Dermis blood vessel endothelial cell (primary cell): ENCODE measurements at regions not wholly inside any gene's neighbourhood (a gene's known extent, or its start where the extent isn't known, plus 50 kb on each side); places are given as distances from the start of the nearest gene placed in this dataset.
"Not testable (repeated sequence)": the region's sequence is repeated elsewhere in the genome, so short reads cannot be mapped to it uniquely, and the experiment has no call there.

Experiments
- DNase-seq: peaks from one replicate; pipeline ENCODE4 v3.0.0; 2010

DNA sequence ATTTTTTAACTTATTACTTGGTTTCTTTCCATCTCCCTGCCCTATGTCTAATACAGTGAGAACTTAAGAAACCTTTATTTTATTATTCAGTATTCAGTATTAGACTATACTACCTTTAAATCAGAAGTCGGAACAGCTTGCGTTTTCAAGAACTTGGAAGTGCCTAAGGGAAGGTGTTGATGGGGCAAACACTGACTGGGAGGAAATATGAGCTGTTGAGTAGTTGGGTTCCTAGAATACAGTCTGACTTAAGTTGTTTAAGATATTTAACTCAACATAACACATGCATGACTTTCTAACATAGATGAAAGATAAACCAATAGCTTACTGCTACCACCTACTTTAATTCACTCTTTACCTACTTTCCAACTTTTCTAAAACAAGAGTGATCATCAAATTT lies 1048.1 kb downstream of the ROBO2 start:
- no peak for DNase-seq

DNA sequence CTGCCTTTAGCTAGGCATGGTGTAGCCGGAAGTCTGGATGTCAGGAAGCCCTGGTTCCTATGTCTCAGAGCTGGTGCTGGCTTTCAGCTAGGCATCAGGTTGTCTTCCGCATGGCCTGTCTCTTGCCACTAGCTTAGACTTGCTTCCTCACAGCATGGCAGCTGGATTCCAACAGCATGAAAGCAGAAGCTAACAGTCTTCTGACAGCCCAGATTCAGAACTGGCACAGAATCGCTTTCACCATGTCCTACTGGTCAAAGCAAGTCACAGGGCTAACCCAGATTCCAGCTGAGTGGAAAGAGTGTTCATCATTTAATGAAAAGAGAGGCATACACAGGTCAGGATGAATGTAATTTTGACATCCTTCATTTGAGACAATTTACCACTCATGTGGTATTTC lies 1050.5 kb downstream of the ROBO2 start:
- no peak for DNase-seq

DNA sequence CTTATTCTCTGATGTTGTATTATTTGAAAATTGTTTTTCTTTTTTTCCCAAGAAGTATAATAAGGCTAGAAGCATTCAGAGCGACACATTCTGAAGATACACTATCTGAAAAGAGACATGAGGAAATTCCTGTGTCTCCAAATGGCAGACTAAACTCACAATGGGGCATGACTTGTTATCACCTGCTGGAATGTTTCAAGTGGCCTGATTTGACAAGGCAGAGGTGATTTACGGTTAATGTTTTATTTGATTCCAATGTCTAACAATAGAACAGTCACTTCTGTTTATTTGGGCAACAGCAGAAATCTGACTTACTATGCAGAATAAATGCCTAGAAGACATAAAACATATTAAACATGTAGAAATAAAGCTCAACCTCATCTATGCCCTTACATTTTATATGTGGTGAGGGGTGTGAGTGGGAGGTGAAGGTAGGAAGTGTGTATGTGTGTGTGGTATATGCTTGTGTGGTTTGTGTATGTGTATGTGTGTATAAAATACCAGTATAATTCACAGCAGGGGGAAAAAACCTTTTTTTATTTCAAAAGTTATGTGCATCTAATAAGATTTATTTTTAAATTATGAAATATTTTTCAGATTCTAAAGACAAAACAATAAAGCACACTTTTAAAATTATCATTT lies 1051.7 kb downstream of the ROBO2 start:
- DNase-seq, result no peak

- not testable (repeated sequence) for DNase-seq
Measured at GRCh38 chr3:78092574-78092973, 1052.7 kb downstream of the ROBO2 start.

GRCh38 chr3:78096488-78097255 lies 1056.8 kb downstream of the ROBO2 start:
- DNase-seq, result no peak

DNA sequence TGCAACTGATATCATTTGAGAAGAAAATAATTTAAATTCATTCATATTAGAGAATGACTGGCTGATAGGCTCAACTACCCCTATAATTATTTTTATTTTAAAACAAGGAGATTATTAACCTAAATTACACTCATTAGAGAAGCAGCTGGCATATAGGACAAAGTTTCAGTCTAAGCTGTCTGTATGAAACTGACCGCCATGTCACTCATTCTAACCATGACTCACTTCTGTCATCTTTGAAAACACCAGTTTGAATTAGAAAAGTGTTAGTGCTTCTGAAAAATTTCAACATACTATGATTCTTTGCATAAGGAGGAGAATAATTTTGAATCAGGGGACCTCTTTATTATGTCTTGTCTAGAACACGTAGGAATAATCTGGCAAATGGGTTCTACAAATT lies 1058.5 kb downstream of the ROBO2 start:
- no peak for DNase-seq

GRCh38 chr3:78101384-78101783 lies 1061.5 kb downstream of the ROBO2 start:
- DNase-seq, result no peak

GRCh38 chr3:78108269-78108961 lies 1068.5 kb downstream of the ROBO2 start:
- DNase-seq, result not testable (repeated sequence)

GRCh38 chr3:78112291-78113010 lies 1072.6 kb downstream of the ROBO2 start:
- DNase-seq, result no peak

DNA sequence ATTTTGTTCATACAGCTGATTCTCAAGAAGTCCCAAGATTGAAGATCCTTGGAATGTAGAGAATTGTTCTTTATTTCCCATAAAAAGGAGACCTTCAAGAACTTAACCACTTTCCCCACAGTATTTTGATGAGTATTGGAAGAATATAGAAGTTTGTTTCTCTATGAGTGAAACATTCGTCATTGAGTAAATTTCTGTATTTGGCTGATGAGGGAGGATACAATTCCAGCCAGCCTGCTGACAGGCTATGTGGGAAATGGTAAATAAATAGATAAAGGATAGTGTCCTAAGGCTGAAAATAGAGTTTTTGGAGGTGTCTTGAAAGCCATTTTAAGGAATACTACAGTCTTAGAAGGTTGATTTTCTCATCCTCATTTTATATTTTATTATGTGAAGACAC lies 1076.1 kb downstream of the ROBO2 start:
- no peak for DNase-seq

DNA sequence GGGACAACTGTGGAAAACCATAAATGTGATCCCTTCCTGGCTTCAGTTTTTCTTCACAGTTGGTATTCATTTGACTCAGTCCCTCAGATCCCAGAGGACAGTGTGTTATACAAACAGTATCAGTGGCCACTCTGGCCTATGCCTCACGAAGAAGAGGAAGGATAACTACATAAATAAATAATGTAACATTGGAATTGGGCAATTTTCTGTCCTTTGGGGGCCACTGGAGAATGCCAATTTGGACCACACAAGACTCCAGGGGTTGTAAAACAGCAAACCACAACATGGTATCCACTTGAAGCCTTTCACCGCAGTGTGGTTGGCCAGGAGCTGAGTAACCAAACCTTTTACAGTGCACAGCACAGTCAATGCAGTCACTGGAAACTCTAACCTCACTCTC lies 1077.0 kb downstream of the ROBO2 start:
- no peak for DNase-seq

DNA sequence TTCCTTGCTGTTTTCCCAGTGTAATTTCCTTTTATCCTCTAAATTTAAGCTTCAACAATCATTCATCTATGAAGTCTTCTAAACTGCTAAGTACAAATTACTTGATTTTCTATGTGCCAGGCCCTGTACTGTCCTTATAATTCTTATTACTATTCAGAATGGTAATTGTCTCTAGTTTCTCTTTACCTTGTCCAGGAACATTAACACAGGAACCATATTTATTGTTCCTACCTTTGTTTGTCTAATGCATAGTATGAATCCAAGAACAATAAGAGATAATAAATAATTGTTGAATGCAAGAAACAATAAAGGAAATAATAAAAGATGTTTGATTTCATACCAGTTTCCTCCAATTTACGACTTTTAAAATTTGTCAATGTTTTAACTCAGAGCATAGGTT lies 1083.2 kb downstream of the ROBO2 start:
- no peak for DNase-seq

- DNase-seq, result no peak
Measured at GRCh38 chr3:78129707-78130106, 1089.8 kb downstream of the ROBO2 start.

GRCh38 chr3:78130741-78131290 lies 1090.9 kb downstream of the ROBO2 start:
- DNase-seq, result no peak

GRCh38 chr3:78134496-78134895 lies 1094.6 kb downstream of the ROBO2 start:
- no peak for DNase-seq

DNA sequence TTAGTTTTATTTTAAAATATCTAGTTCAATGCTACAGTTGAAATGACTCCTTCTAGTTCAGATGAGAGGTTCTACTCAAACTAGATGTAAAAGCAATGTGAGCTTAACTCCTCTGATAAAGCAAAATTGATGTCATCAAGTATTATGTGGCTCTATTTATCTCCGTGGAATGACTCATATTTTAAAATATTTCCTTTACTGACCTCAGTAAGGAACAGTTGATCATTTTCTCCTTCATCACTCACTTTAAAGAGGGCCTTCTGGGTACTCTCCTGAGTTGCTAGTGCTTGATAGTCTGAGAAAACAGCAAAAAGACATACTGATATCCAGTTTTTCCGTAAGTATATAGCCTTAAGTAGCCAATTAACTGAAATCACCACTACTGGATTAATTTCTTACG lies 1099.3 kb downstream of the ROBO2 start:
- DNase-seq, result peak; percentile 64

GRCh38 chr3:78140274-78140673 lies 1100.4 kb downstream of the ROBO2 start:
- DNase-seq, result peak; percentile 33

GRCh38 chr3:78140866-78141265 lies 1101.0 kb downstream of the ROBO2 start:
- peak; percentile 30 for DNase-seq

DNA sequence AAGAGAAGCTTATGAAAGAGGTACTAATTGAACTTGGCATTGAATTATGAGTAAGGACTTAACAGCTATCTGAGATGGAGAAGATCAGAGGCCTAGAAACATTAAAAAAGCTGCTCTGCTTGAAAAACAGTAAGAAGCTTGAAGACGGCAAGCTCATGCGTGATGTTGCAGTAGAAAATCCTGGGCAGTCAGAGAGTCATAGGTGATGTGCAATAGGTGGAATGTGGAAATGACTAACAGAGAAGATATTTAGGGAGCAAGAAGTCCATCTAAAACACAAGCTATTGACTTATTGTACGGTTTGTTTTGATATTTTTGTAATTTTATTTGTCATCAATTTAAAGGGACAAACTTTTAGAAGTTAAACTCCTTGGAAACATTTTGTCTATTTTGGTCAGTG lies 1101.4 kb downstream of the ROBO2 start:
- peak; percentile 77 for DNase-seq

- DNase-seq, result peak; percentile 73
Measured at GRCh38 chr3:78143000-78143399, 1103.1 kb downstream of the ROBO2 start.

- no peak for DNase-seq
Measured at GRCh38 chr3:78148986-78149717, 1109.3 kb downstream of the ROBO2 start.

GRCh38 chr3:78153973-78154372 lies 1114.1 kb downstream of the ROBO2 start:
- DNase-seq, result no peak
